Sigmoid colon (tissue), 6 donors: ENCODE measurements at regions not wholly inside any gene's neighbourhood (a gene's known extent, or its start where the extent isn't known, plus 50 kb on each side); places are given as distances from the start of the nearest gene placed in this dataset.
"Not testable (repeated sequence)": the region's sequence is repeated elsewhere in the genome, so short reads cannot be mapped to it uniquely, and the experiment has no call there.

Source experiments
- DNase-seq: peaks from one replicate; pipeline ENCODE4 v3.0.0-alpha.2; 2019
- H3K27ac ChIP-seq, 4 donors: fragments of 200-600 bp; sonication (generic); one replicate each; pipeline ENCODE4 v1.5.1; 2016 to 2019; ENCODE audit warnings: mild to moderate bottlenecking in 1 of 4
- H3K27me3 ChIP-seq, 3 donors: fragments of 200-600 bp; sonication (generic); one replicate each; pipeline ENCODE4 v1.5.1; 2019; ENCODE audit warnings: mild to moderate bottlenecking in 1 of 3
- H3K36me3 ChIP-seq, 4 donors: fragments of 200-600 bp; sonication (generic); one replicate each; pipeline ENCODE4 v1.5.1; 2016 to 2019
- H3K4me1 ChIP-seq, 4 donors: fragments of 200-600 bp; sonication (generic); one replicate each; pipeline ENCODE4 v1.5.1; 2017 to 2019
- H3K4me3 ChIP-seq, 4 donors: fragments of 200-600 bp; sonication (generic); one replicate each; pipeline ENCODE4 v1.5.1; 2017 to 2019; ENCODE audit warnings: mild to moderate bottlenecking in 2 of 4, moderate library complexity in 1 of 4
- H3K9me3 ChIP-seq, 4 donors: fragments of 200-600 bp in 3 of 4; sonication (generic) in 3 of 4; one replicate each; pipeline versions ENCODE4 v1.5.1 to v1.6.1; 2013 to 2019
- CTCF ChIP-seq, 4 experiments: fragments of 450-650 bp in 3 of 4; fragments of 200-600 bp in 1 of 4; IDR thresholded peaks; one replicate each; pipeline ENCODE4 v1.5.1; 2016 to 2019; ENCODE audit warnings: antibody characterized with exemption in 4 of 4, mild to moderate bottlenecking in 3 of 4, moderate library complexity in 2 of 4
- EP300 ChIP-seq, 4 donors: sonication (generic); formaldehyde crosslinking; IDR thresholded peaks; one replicate each; pipeline ENCODE4 v1.6.1; 2017; ENCODE audit warnings: antibody characterized with exemption in 4 of 4
- POLR2A ChIP-seq, 2 donors: fragments of 450-650 bp; IDR thresholded peaks; one replicate each; pipeline ENCODE4 v1.6.1; 2016; ENCODE audit warnings: antibody characterized with exemption in 2 of 2, mild to moderate bottlenecking in 2 of 2, moderate library complexity in 2 of 2
- POLR2AphosphoS5 ChIP-seq, 4 donors: sonication (generic); formaldehyde crosslinking; IDR thresholded peaks; one replicate each; pipeline ENCODE4 v1.6.1; 2017; ENCODE audit warnings: antibody characterized with exemption in 4 of 4
- WGBS, 2 donors: extraction: QIAGEN DNeasy Blood & Tissue Kit; methylation state at CpG; one replicate each; pipeline ENCODE4 v1.1.7; 2013; 5-methylcytosine and 5-hydroxymethylcytosine counted together
- intact Hi-C: fragments of 100-400 bp; cut with DNase I; formaldehyde crosslinking; loops from one replicate; pipeline ENCODE4 v1.15.1; 2023
- donor health status: healthy with polysubstance abuse.
- donor health status: healthy.

GRCh38 chr5:28961816-28962215 lies 1923.4 kb upstream of the CDH9 start:
- no peaks in the 10 kb centered on the region for H3K27me3 ChIP-seq
- H3K36me3 ChIP-seq: no peaks in the 10 kb centered on the region
- intact Hi-C loops: no loop called here
- DNase-seq: no peak
- no peak overlapping the region for H3K27ac ChIP-seq
- H3K4me1 ChIP-seq: no peaks in the 10 kb centered on the region
- TF ChIP-seq POLR2A (IDR thresholded peaks at IDR 0.05) (no peak), POLR2AphosphoS5 (IDR thresholded peaks at IDR 0.05) (no peak)
- no peak overlapping the region for H3K4me3 ChIP-seq
- H3K9me3 ChIP-seq: no peaks in the 10 kb centered on the region

GRCh38 chr5:28958581-28958980 lies 1920.2 kb upstream of the CDH9 start:
- Histone ChIP-seq H3K36me3 (no peaks in the 10 kb centered on the region), H3K27me3 (no peaks in the 10 kb centered on the region), H3K27ac (no peak overlapping the region), H3K4me3 (no peak overlapping the region), H3K9me3 (no peaks in the 10 kb centered on the region), H3K4me1 (no peaks in the 10 kb centered on the region)
- intact Hi-C loops: no loop called here
- TF ChIP-seq EP300 (IDR thresholded peaks at IDR 0.05): no peak
- no peak for DNase-seq
- 82 to 88% methylated on average over 2 of the region's 2 CpGs for WGBS, 2 donors

- TF ChIP-seq POLR2A (IDR thresholded peaks at IDR 0.05) (no peak), EP300 (IDR thresholded peaks at IDR 0.05) (no peak), CTCF (IDR thresholded peaks at IDR 0.05) (no peak), POLR2AphosphoS5 (IDR thresholded peaks at IDR 0.05) (no peak)
- intact Hi-C loops: no loop called here
- no peaks in the 10 kb centered on the region for H3K4me1 ChIP-seq
- no peak overlapping the region for H3K27ac ChIP-seq
- no peaks in the 10 kb centered on the region for H3K9me3 ChIP-seq
- H3K27me3 ChIP-seq: no peaks in the 10 kb centered on the region
- no peak for DNase-seq
- no peaks in the 10 kb centered on the region for H3K36me3 ChIP-seq
- no peak overlapping the region for H3K4me3 ChIP-seq
Observed at GRCh38 chr5:28957450-28957849, 1919.1 kb upstream of the CDH9 start.

- intact Hi-C loops: no loop called here
- Histone ChIP-seq H3K27ac (no peak overlapping the region), H3K27me3 (no peaks in the 10 kb centered on the region), H3K9me3 (no peaks in the 10 kb centered on the region), H3K4me3 (no peak overlapping the region), H3K36me3 (no peaks in the 10 kb centered on the region), H3K4me1 (no peaks in the 10 kb centered on the region)
- TF ChIP-seq CTCF (IDR thresholded peaks at IDR 0.05): no peak
- no peak for TF ChIP-seq POLR2AphosphoS5 (IDR thresholded peaks at IDR 0.05)
- TF ChIP-seq EP300 (IDR thresholded peaks at IDR 0.05): no peak
- no peak for TF ChIP-seq POLR2A (IDR thresholded peaks at IDR 0.05)
- no peak for DNase-seq
- WGBS, 2 donors: 73 to 90% methylated on average over 4 of the region's 4 CpGs
Observed at GRCh38 chr5:28954074-28954473, 1915.7 kb upstream of the CDH9 start.

- 73 to 77% methylated on average over 2 of the region's 2 CpGs for WGBS, 2 donors
- intact Hi-C loops: no loop called here
- Histone ChIP-seq H3K4me3 (no peak overlapping the region), H3K36me3 (no peaks in the 10 kb centered on the region), H3K27ac (no peak overlapping the region), H3K9me3 (no peaks in the 10 kb centered on the region), H3K4me1 (no peaks in the 10 kb centered on the region), H3K27me3 (no peaks in the 10 kb centered on the region)
- DNase-seq: no peak
- TF ChIP-seq POLR2AphosphoS5 (IDR thresholded peaks at IDR 0.05) (no peak), POLR2A (IDR thresholded peaks at IDR 0.05) (no peak), EP300 (IDR thresholded peaks at IDR 0.05) (no peak), CTCF (IDR thresholded peaks at IDR 0.05) (no peak)
Observed at GRCh38 chr5:28947865-28948264, 1909.5 kb upstream of the CDH9 start.

GRCh38 chr5:28945859-28946258 lies 1907.5 kb upstream of the CDH9 start:
- no peaks in the 10 kb centered on the region for H3K27me3 ChIP-seq
- TF ChIP-seq CTCF (IDR thresholded peaks at IDR 0.05) (no peak), POLR2AphosphoS5 (IDR thresholded peaks at IDR 0.05) (no peak)

GRCh38 chr5:28929366-28929765 lies 1891.0 kb upstream of the CDH9 start:
- H3K4me3 ChIP-seq, H3K36me3 ChIP-seq, H3K27ac ChIP-seq, H3K4me1 ChIP-seq, DNase-seq, intact Hi-C loops, H3K27me3 ChIP-seq, H3K9me3 ChIP-seq: not testable (repeated sequence)
- WGBS, 2 donors: 83 to 84% methylated on average over 24 of the region's 24 CpGs

More at GRCh38 chr5:28945859-28946258, 1907.5 kb upstream of the CDH9 start:
- DNase-seq: no peak
- Histone ChIP-seq H3K9me3 (no peaks in the 10 kb centered on the region), H3K4me3 (no peak overlapping the region), H3K4me1 (no peaks in the 10 kb centered on the region), H3K27ac (no peak overlapping the region), H3K36me3 (no peaks in the 10 kb centered on the region)
- intact Hi-C loops: no loop called here

GRCh38 chr5:28928327-28928790 lies 1890.0 kb upstream of the CDH9 start:
- 78 to 84% methylated on average over 23 of the region's 23 CpGs for WGBS, 2 donors

More at GRCh38 chr5:28928327-28928790, 1890.0 kb upstream of the CDH9 start:
- intact Hi-C loops, H3K9me3 ChIP-seq, H3K27me3 ChIP-seq, H3K4me1 ChIP-seq, DNase-seq, H3K27ac ChIP-seq, H3K36me3 ChIP-seq, H3K4me3 ChIP-seq: not testable (repeated sequence)
